ENCODE measurements at regions not wholly inside any gene's neighbourhood (a gene's known extent, or its start where the extent isn't known, plus 50 kb on each side); places are given as distances from the start of the nearest gene placed in this dataset.

GRCh38 chr7:46207931-46208634, 287.0 kb upstream of the IGFBP3 start:
- H3K9me3 Mint-ChIP-seq (ENCODE audit: unreplicated experiment), result no peaks in the 10 kb centered on the region
- no peak for DNase-seq (ENCODE audit: extremely low spot score, unreplicated experiment)
- H3K36me3 Mint-ChIP-seq (ENCODE audit: unreplicated experiment), result no peaks in the 10 kb centered on the region
- H3K4me1 Mint-ChIP-seq (ENCODE audit: unreplicated experiment), result peaks cover 18% of the 10 kb centered on the region
- TF ChIP-seq CTCF (IDR thresholded peaks at IDR 0.05), result no peak
- H3K4me3 Mint-ChIP-seq (ENCODE audit: unreplicated experiment), result no peak overlapping the region
- H3K27me3 Mint-ChIP-seq (ENCODE audit: unreplicated experiment), result no peaks in the 10 kb centered on the region
- H3K27ac Mint-ChIP-seq (ENCODE audit: unreplicated experiment), result no peak overlapping the region

DNA sequence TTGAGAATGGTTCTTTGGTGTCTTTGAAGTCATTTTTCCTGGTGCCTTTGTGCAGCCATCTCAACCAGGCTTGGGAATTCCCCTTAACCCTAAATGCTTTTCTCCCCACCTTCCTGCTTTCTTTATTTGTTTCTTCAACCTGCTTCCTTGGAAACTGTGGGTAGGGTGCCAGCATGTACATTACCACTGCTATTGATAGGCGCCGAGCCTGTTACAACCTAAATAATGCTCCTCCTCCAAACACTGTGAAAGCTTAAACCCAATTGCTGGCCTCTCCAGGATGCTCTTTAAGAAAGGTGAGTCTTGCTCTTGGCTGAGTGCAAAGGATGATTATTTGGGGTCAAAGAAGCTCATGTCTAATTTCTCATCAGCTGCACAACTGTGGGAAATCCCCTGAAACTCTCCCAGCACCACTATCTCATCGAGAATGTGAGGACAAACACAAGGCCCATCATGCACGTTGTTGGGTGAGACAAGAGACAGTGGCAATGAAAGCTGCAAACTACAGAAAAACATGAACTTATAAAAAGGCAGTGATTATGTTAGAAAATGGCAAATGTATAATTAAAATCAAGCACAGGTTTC, 285.5 kb upstream of the IGFBP3 start:
- Mint-ChIP-seq H3K4me3 (ENCODE audit: unreplicated experiment) (no peak overlapping the region), H3K27me3 (ENCODE audit: unreplicated experiment) (no peaks in the 10 kb centered on the region), H3K36me3 (ENCODE audit: unreplicated experiment) (no peaks in the 10 kb centered on the region), H3K27ac (ENCODE audit: unreplicated experiment) (no peak overlapping the region), H3K4me1 (ENCODE audit: unreplicated experiment) (peaks cover 16% of the 10 kb centered on the region), H3K9me3 (ENCODE audit: unreplicated experiment) (no peaks in the 10 kb centered on the region)
- DNase-seq (ENCODE audit: extremely low spot score, unreplicated experiment), result no peak
- TF ChIP-seq CTCF (IDR thresholded peaks at IDR 0.05), result no peak

GRCh38 chr7:46205478-46205877, 284.4 kb upstream of the IGFBP3 start:
- DNase-seq (ENCODE audit: extremely low spot score, unreplicated experiment), result no peak
- Mint-ChIP-seq H3K36me3 (ENCODE audit: unreplicated experiment) (no peaks in the 10 kb centered on the region), H3K27me3 (ENCODE audit: unreplicated experiment) (no peaks in the 10 kb centered on the region), H3K4me1 (ENCODE audit: unreplicated experiment) (peaks cover 10% of the 10 kb centered on the region), H3K27ac (ENCODE audit: unreplicated experiment) (no peak overlapping the region), H3K4me3 (ENCODE audit: unreplicated experiment) (no peak overlapping the region), H3K9me3 (ENCODE audit: unreplicated experiment) (no peaks in the 10 kb centered on the region)
- no peak for TF ChIP-seq CTCF (IDR thresholded peaks at IDR 0.05)

DNA sequence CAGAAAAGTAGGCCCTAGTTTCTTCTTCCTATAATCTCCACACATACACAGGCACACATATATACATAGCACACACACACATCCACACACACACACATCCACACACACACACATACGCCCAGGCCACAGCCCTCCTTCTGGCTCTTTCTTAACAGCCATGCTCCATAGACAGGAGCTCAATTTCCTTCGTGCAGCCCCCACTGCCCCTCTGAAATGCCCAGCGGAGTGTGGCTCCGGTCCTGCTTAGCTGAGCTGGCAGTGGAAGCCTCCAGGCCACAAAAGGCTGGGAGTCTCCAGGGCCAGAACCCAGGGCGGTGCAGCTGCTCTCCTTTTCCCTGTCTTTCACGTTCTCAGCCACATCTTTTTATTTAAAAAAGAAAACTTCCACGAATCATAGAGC, 282.9 kb upstream of the IGFBP3 start:
- no peak for TF ChIP-seq CTCF (IDR thresholded peaks at IDR 0.05)
- no peak for DNase-seq (ENCODE audit: extremely low spot score, unreplicated experiment)
- H3K36me3 Mint-ChIP-seq (ENCODE audit: unreplicated experiment), result no peaks in the 10 kb centered on the region
- no peaks in the 10 kb centered on the region for H3K27me3 Mint-ChIP-seq (ENCODE audit: unreplicated experiment)
- no peak overlapping the region for H3K27ac Mint-ChIP-seq (ENCODE audit: unreplicated experiment)
- H3K4me1 Mint-ChIP-seq (ENCODE audit: unreplicated experiment), result peaks cover 4% of the 10 kb centered on the region
- H3K9me3 Mint-ChIP-seq (ENCODE audit: unreplicated experiment), result no peaks in the 10 kb centered on the region
- no peak overlapping the region for H3K4me3 Mint-ChIP-seq (ENCODE audit: unreplicated experiment)

- no peaks in the 10 kb centered on the region for H3K27me3 Mint-ChIP-seq (ENCODE audit: unreplicated experiment)
- TF ChIP-seq CTCF (IDR thresholded peaks at IDR 0.05), result no peak
- H3K4me1 Mint-ChIP-seq (ENCODE audit: unreplicated experiment), result peaks cover 9% of the 10 kb centered on the region
- no peaks in the 10 kb centered on the region for H3K9me3 Mint-ChIP-seq (ENCODE audit: unreplicated experiment)
- H3K4me3 Mint-ChIP-seq (ENCODE audit: unreplicated experiment), result no peak overlapping the region
- DNase-seq (ENCODE audit: extremely low spot score, unreplicated experiment), result no peak
- H3K27ac Mint-ChIP-seq (ENCODE audit: unreplicated experiment), result no peak overlapping the region
- no peaks in the 10 kb centered on the region for H3K36me3 Mint-ChIP-seq (ENCODE audit: unreplicated experiment)
Measured at GRCh38 chr7:46202379-46202778, 281.3 kb upstream of the IGFBP3 start.
